ENCODE measurements at regions not wholly inside any gene's neighbourhood (a gene's known extent, or its start where the extent isn't known, plus 50 kb on each side); places are given as distances from the start of the nearest gene placed in this dataset.
A peak's percentile ranks its signal among the peaks of the same experiment; 100 is the strongest.
"Not testable (repeated sequence)": the region's sequence is repeated elsewhere in the genome, so short reads cannot be mapped to it uniquely, and the experiment has no call there.

DNA sequence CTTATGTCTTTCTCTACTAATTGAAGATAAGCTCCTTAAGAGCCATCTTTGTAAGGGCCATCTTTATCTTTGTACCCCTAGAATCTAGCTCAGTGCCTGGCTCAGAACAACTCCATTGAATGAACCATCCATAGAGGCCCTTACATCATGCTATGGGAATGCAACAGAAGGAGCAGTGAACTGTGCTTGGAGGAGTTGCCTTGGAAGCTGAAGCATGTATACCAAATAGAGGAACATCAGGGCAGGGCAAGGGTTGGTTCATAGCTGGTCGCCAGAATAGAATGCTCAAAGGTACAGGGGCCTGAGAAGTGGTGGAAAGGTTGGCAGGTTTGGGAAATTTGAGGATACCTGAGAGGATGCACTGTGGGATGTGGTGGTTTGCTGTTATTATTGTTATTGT is 105.8 kb upstream of the NBPF19 start:
- in situ Hi-C loops (cut with HindIII; ENCODE audit: low pct_unique_long_range_greater_than_20kb, low sequenced_read_pairs) = not testable (repeated sequence)

DNA sequence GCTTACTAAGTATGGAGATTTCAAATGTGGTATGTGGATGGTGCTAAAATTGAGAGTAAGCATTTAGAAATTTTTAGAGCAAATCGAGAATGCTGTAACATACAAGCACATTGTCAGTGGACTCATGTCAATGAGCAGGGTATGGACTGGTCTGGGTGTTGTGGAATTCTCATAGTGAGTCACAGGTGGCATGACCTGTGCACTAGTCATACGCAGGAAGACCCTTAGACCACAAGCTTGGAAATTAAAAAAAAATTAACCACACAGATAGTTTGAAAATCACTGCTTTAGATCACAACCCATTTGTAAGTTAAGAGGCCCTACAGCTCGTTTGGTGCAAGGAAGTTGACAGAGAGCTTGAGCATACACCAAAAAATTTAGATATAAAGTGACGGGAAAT is 102.9 kb upstream of the NBPF19 start:
- in situ Hi-C loops (cut with HindIII; ENCODE audit: low pct_unique_long_range_greater_than_20kb, low sequenced_read_pairs); DNase-seq (ENCODE audit: low read depth, low spot score): not testable (repeated sequence)

More for the DNA sequence above, 105.8 kb upstream of the NBPF19 start:
- not testable (repeated sequence) for DNase-seq (ENCODE audit: low read depth, low spot score)

- DNase-seq (ENCODE audit: low read depth, low spot score); in situ Hi-C loops (cut with HindIII; ENCODE audit: low pct_unique_long_range_greater_than_20kb, low sequenced_read_pairs): not testable (repeated sequence)
Measured at GRCh38 chr1:149378462-149378861, 96.4 kb upstream of the NBPF19 start.

- in situ Hi-C loops (cut with HindIII; ENCODE audit: low pct_unique_long_range_greater_than_20kb, low sequenced_read_pairs) = not testable (repeated sequence)
- peak; percentile 86 for DNase-seq (ENCODE audit: low read depth, low spot score)
Measured at GRCh38 chr1:149390173-149390926, 84.5 kb upstream of the NBPF19 start.

- DNase-seq (ENCODE audit: low read depth, low spot score); in situ Hi-C loops (cut with HindIII; ENCODE audit: low pct_unique_long_range_greater_than_20kb, low sequenced_read_pairs): not testable (repeated sequence)
Measured at GRCh38 chr1:149390931-149391330, 83.9 kb upstream of the NBPF19 start.

DNA sequence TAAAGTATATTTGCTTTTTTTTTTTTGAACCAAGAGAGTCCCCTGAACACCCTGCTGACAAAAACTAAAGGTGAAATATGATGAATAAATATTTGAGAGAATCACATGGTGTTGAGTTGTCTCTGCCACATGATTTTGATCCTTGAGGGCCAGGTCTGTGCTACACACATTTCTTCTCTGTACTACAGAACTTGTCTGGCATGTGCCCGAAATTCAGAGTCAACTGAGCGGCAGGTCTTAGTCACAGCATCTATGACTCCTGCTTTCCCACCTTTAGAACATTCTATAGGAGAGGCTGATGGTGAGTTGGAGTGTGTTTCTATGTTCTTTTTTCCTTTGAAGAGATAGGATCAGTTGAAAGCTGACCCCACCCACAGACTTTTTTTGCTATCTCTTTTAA is 79.0 kb upstream of the NBPF19 start:
- in situ Hi-C loops (cut with HindIII; ENCODE audit: low pct_unique_long_range_greater_than_20kb, low sequenced_read_pairs) = not testable (repeated sequence)
- DNase-seq (ENCODE audit: low read depth, low spot score) = peak; percentile 0

GRCh38 chr1:149398527-149398926 is 76.3 kb upstream of the NBPF19 start:
- in situ Hi-C loops (cut with HindIII; ENCODE audit: low pct_unique_long_range_greater_than_20kb, low sequenced_read_pairs); DNase-seq (ENCODE audit: low read depth, low spot score): not testable (repeated sequence)

DNA sequence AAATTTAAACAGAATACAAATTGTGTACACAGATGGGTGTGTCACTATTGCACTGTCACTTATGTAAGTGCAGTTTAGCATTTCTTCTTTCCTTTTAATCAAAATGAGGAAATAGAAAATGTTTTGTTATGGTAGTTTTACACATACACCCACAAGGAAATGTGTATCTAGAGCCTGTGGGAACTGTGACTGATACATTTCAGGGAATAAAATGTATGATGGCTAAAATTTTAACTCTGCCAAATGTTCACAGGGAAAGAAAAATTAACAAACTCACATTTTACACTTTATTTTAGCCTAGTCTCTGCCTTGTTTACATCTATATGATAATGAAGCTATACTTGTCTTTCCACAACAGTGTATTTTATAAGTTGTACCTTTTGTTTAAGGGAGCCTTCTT is 66.4 kb upstream of the NBPF19 start:
- in situ Hi-C loops (cut with HindIII; ENCODE audit: low pct_unique_long_range_greater_than_20kb, low sequenced_read_pairs); DNase-seq (ENCODE audit: low read depth, low spot score): not testable (repeated sequence)

GRCh38 chr1:149415373-149415772 is 59.5 kb upstream of the NBPF19 start:
- in situ Hi-C loops (cut with HindIII; ENCODE audit: low pct_unique_long_range_greater_than_20kb, low sequenced_read_pairs); DNase-seq (ENCODE audit: low read depth, low spot score): not testable (repeated sequence)

DNA sequence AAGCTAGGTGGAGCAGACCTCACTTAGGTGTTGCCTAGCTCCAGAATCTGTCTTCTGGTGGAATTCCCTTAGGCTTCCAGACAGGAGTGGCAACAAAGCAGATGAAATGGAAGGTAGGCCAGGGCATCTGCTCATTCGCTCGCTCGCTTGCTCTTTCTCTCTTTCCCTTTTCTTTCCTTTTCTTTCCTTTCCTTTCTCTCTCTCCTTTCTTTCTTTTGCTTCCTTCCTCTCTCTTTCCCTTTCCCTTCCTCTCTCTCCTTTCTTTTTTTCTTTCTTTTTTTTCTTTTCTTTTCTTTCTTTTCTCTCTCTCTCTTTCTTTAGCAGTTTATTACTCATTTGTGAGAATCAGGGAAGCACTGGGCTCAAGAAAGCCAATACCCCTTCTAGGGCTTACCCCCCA is 56.1 kb upstream of the NBPF19 start:
- DNase-seq (ENCODE audit: low read depth, low spot score); in situ Hi-C loops (cut with HindIII; ENCODE audit: low pct_unique_long_range_greater_than_20kb, low sequenced_read_pairs): not testable (repeated sequence)

- in situ Hi-C loops (cut with HindIII; ENCODE audit: low pct_unique_long_range_greater_than_20kb, low sequenced_read_pairs) = not testable (repeated sequence)
Measured at GRCh38 chr1:149423122-149423521, 51.7 kb upstream of the NBPF19 start.

More at GRCh38 chr1:149423122-149423521, 51.7 kb upstream of the NBPF19 start:
- not testable (repeated sequence) for DNase-seq (ENCODE audit: low read depth, low spot score)

Small RNAs in the stretch of these regions (small RNA-seq; reads per million reads assigned to genes)
- gene RF00100 (554 to 42,756 reads per million in 2 experiments), gene RNU1-59P (0.08 to 0.72 reads per million in 2 experiments)
